ENCODE measurements at regions not wholly inside any gene's neighbourhood (a gene's known extent, or its start where the extent isn't known, plus 50 kb on each side); places are given as distances from the start of the nearest gene placed in this dataset.

DNA sequence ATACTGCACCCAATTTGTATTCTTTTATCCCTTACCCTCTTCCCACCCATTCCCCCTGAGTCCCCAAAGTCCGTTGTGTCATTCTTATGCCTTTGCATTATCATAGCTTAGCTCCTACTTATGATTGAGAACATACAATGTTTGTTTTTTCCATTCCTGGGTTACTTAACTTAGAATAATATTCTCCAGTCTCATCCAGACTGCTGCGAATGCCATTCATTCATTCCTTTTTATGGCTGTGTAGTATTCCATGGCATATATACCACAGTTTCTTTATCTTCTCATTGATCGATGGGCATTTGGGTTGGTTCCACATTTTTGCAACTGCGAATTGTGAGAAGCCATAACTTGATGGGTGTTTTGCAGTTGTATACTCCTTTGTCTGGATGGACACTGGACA, 62.8 kb downstream of the FHIP1A start:
- TF ChIP-seq POLR2AphosphoS5 (IDR thresholded peaks at IDR 0.05; ENCODE audit: insufficient read depth in 1 of 2, low read depth in 1 of 2) (no peak), POLR2A (IDR thresholded peaks at IDR 0.05) (no peak)
- TF ChIP-seq, protein P1, sequence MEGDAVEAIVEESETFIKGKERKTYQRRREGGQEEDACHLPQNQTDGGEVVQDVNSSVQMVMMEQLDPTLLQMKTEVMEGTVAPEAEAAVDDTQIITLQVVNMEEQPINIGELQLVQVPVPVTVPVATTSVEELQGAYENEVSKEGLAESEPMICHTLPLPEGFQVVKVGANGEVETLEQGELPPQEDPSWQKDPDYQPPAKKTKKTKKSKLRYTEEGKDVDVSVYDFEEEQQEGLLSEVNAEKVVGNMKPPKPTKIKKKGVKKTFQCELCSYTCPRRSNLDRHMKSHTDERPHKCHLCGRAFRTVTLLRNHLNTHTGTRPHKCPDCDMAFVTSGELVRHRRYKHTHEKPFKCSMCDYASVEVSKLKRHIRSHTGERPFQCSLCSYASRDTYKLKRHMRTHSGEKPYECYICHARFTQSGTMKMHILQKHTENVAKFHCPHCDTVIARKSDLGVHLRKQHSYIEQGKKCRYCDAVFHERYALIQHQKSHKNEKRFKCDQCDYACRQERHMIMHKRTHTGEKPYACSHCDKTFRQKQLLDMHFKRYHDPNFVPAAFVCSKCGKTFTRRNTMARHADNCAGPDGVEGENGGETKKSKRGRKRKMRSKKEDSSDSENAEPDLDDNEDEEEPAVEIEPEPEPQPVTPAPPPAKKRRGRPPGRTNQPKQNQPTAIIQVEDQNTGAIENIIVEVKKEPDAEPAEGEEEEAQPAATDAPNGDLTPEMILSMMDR (IDR thresholded peaks at IDR 0.05), result no peak
- DNase-seq (ENCODE audit: extremely low spot score in 2 of 2), result no peak
- intact Hi-C loops (cut with DNase I), result no loop called here

DNA sequence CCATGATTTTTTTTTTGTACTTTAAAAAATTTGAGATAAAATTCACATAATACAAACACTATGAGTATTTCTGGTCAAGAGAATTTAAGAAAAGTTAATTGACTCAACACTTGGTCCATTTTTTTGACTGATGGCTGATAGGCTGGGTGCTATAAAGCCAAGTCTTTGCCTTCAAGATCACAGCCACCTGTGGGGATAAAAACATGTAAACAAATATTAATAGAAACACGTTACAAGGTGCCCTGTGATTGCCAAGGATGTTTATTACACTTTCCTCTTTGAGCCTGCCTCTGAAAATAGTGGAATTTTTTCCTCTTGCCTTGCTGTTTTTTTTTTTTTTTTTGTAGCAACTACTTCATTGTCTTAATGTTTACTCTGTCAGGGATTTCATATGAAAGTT, 63.3 kb downstream of the FHIP1A start:
- intact Hi-C loops (cut with DNase I), result no loop called here
- DNase-seq (ENCODE audit: extremely low spot score in 2 of 2), result no peak
- Histone ChIP-seq H3K4me3 (no peak overlapping the region), H3K36me3 (no peaks in the 10 kb centered on the region), H3K27me3 (no peaks in the 10 kb centered on the region), H3K27ac (no peak overlapping the region), H3K9me3 (no peaks in the 10 kb centered on the region), H3K4me1 (peaks cover 17% of the 10 kb centered on the region)
- TF ChIP-seq, protein P1 (IDR thresholded peaks at IDR 0.05), result no peak
- TF ChIP-seq POLR2A (IDR thresholded peaks at IDR 0.05), result no peak
- no peak for TF ChIP-seq POLR2AphosphoS5 (IDR thresholded peaks at IDR 0.05; ENCODE audit: insufficient read depth in 1 of 2, low read depth in 1 of 2)

More for the DNA sequence above, 62.8 kb downstream of the FHIP1A start:
- Histone ChIP-seq H3K4me3 (no peak overlapping the region), H3K27me3 (no peaks in the 10 kb centered on the region), H3K9me3 (no peaks in the 10 kb centered on the region), H3K36me3 (no peaks in the 10 kb centered on the region), H3K27ac (no peak overlapping the region), H3K4me1 (peaks cover 17% of the 10 kb centered on the region)

DNA sequence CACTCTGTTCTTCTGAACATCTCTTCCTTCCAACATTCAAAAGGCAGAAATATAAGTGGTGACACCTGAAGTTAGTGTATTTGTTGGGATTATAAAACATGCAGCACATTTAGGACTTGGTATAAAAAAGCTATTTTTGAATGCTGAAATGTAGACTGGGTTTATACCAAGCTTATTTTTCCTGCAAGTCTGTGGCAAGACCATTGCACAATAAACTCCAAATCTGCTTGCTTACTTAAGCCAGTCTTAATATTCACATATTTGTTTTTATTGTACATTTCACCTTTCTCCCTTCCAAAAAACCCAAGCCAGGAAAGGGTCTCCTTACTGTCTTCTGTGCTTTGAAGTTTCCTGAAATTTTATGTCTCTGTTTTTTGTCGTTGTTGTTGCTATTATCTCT, 63.7 kb downstream of the FHIP1A start:
- peaks cover 17% of the 10 kb centered on the region for H3K4me1 ChIP-seq
- DNase-seq (ENCODE audit: extremely low spot score in 2 of 2), result no peak
- H3K9me3 ChIP-seq, result no peaks in the 10 kb centered on the region
- TF ChIP-seq POLR2AphosphoS5 (IDR thresholded peaks at IDR 0.05; ENCODE audit: insufficient read depth in 1 of 2, low read depth in 1 of 2) (no peak), POLR2A (IDR thresholded peaks at IDR 0.05) (no peak)
- TF ChIP-seq, protein P1 (IDR thresholded peaks at IDR 0.05), result no peak
- H3K4me3 ChIP-seq, result no peak overlapping the region
- H3K27ac ChIP-seq, result no peak overlapping the region
- H3K27me3 ChIP-seq, result no peaks in the 10 kb centered on the region
- intact Hi-C loops (cut with DNase I), result no loop called here
- H3K36me3 ChIP-seq, result no peaks in the 10 kb centered on the region

DNA sequence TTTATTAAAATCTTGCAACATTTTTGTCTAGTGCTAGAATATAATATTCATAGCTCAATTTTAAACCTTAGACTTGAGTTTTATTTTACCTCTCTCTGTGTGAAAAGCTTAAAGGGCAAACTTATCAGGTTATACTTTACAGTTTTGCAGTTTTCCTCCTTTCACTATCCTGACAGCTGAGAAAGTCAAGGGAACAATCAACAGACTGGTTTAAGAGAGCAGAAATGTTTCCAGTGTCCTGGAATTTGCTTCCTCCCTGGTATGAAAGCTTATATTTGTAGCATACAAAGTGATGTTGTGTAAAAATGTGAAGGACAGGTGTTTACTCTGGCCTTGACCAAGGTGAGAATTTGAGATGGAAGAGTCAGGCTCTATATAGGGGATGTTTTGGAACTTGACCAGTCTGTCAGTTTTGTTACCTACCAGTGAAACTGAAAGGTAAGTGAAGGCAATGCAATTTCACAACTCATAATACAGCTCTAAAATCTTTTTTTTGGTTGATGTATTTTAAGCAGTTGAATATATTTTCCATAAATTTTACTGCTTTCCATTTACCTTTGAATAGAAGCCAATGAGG, 64.6 kb downstream of the FHIP1A start:
- Histone ChIP-seq H3K4me3 (no peak overlapping the region), H3K36me3 (no peaks in the 10 kb centered on the region), H3K4me1 (peaks cover 14% of the 10 kb centered on the region), H3K27ac (no peak overlapping the region), H3K27me3 (no peaks in the 10 kb centered on the region), H3K9me3 (no peaks in the 10 kb centered on the region)
- TF ChIP-seq, protein P1 (IDR thresholded peaks at IDR 0.05), result no peak
- TF ChIP-seq POLR2AphosphoS5 (IDR thresholded peaks at IDR 0.05; ENCODE audit: insufficient read depth in 1 of 2, low read depth in 1 of 2), result no peak
- TF ChIP-seq POLR2A (IDR thresholded peaks at IDR 0.05), result no peak
- no peak for DNase-seq (ENCODE audit: extremely low spot score in 2 of 2)
- intact Hi-C loops (cut with DNase I), result no loop called here

DNA sequence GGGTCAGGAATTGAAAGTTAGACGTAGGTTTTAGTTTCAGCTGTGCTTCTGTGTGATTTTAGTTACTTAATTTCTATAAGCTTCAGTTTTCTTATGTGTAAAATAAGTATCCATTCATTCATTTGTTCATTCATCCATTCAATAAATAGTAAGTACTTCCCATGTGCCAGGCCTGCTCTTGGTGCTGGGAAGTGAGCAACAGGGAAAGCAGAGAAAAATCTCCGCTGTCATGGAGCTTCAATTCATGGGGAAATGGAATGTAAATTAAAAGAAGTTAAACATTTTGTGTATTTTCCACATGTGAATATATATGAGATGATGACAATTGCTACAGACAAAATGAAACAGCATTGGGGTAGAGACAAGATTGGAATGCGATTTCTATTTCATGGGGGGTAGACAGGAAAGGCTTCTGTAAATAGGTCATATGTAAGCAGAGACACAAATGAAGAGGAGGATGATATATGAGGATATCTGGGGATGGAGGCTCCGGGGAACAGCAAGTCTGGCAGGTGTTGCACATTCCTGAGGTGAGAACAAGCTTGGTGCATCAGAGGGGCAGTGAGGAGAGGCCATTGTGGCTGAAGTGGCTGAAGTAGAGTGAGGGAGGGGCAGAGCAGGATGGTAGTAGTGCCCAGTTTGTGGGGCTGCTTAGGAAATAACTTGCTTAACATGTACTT, 66.2 kb downstream of the FHIP1A start:
- TF ChIP-seq, protein P1 (IDR thresholded peaks at IDR 0.05), result no peak
- TF ChIP-seq POLR2A (IDR thresholded peaks at IDR 0.05), result no peak
- no peak for TF ChIP-seq POLR2AphosphoS5 (IDR thresholded peaks at IDR 0.05; ENCODE audit: insufficient read depth in 1 of 2, low read depth in 1 of 2)
- peaks cover 1% of the 10 kb centered on the region for H3K4me1 ChIP-seq
- no peaks in the 10 kb centered on the region for H3K27me3 ChIP-seq
- no peaks in the 10 kb centered on the region for H3K36me3 ChIP-seq
- DNase-seq (ENCODE audit: extremely low spot score in 2 of 2), result no peak
- no peaks in the 10 kb centered on the region for H3K9me3 ChIP-seq
- H3K4me3 ChIP-seq, result no peak overlapping the region
- intact Hi-C loops (cut with DNase I), result no loop called here
- H3K27ac ChIP-seq, result no peak overlapping the region
